Endodermal cell (in vitro differentiated cells): ENCODE measurements at regions not wholly inside any gene's neighbourhood (a gene's known extent, or its start where the extent isn't known, plus 50 kb on each side); places are given as distances from the start of the nearest gene placed in this dataset.

Experiments used
- DNase-seq: peaks from one replicate; pipeline ENCODE4 v3.0.0-alpha.2; 2017
- H3K27ac ChIP-seq: 2 replicates; pipeline ENCODE4 v1.5.1; 2013; ENCODE audit warnings: mild to moderate bottlenecking, low read depth, low read length, moderate library complexity
- H3K27me3 ChIP-seq: 2 replicates; pipeline ENCODE4 v1.6.1; 2013; ENCODE audit warnings: mild to moderate bottlenecking, low read length, moderate library complexity; ENCODE audit not compliant: insufficient read depth, control insufficient read depth, poor library complexity, severe bottlenecking
- H3K36me3 ChIP-seq: 2 replicates; pipeline ENCODE4 v1.7.0; 2013; ENCODE audit warnings: mild to moderate bottlenecking, low read length, moderate library complexity; ENCODE audit not compliant: control insufficient read depth, insufficient read depth
- H3K4me1 ChIP-seq: one replicate; pipeline ENCODE4 v1.7.0; 2013; ENCODE audit warnings: low read length; ENCODE audit not compliant: control insufficient read depth, insufficient read depth
- H3K4me3 ChIP-seq: 2 replicates; pipeline ENCODE4 v1.5.1; 2013; ENCODE audit warnings: mild to moderate bottlenecking, low read length, moderate library complexity
- H3K9ac ChIP-seq: 2 replicates; pipeline ENCODE4 v1.6.1; 2013; ENCODE audit warnings: mild to moderate bottlenecking, low read length, moderate library complexity; ENCODE audit not compliant: poor library complexity, severe bottlenecking; ENCODE audit errors: extremely low read depth
- H3K9me3 ChIP-seq: 2 replicates; pipeline ENCODE4 v1.6.1; 2013; ENCODE audit warnings: mild to moderate bottlenecking, low read length, moderate library complexity; ENCODE audit not compliant: control insufficient read depth
- H3K27ac Mint-ChIP-seq: 2 replicates; pipeline ENCODE4 v1.8.0; 2020; ENCODE audit warnings: mixed read lengths
- H3K27me3 Mint-ChIP-seq: 2 replicates; pipeline ENCODE4 v1.8.0; 2021; ENCODE audit warnings: mild to moderate bottlenecking, mixed read lengths; ENCODE audit not compliant: insufficient read depth
- H3K36me3 Mint-ChIP-seq: 2 replicates; pipeline ENCODE4 v1.8.0; 2020; ENCODE audit warnings: low read depth, mixed read lengths
- H3K4me1 Mint-ChIP-seq: 2 replicates; pipeline ENCODE4 v1.8.0; 2020; ENCODE audit warnings: mixed read lengths
- H3K4me3 Mint-ChIP-seq: 2 replicates; pipeline ENCODE4 v1.8.0; 2020; ENCODE audit warnings: mild to moderate bottlenecking, moderate library complexity, mixed read lengths
- H3K9me3 Mint-ChIP-seq: 2 replicates; pipeline ENCODE4 v1.8.0; 2020; ENCODE audit warnings: mild to moderate bottlenecking, mixed read lengths
- WGBS, 2 experiments: methylation state at CpG; one replicate each; pipeline versions ENCODE4 v1.1.5 to v1.1.7; 2013; ENCODE audit warnings: missing lambda C conversion rate in 2 of 2, mixed read lengths in 1 of 2; ENCODE audit not compliant: insufficient coverage in 1 of 2, insufficient read length in 1 of 2; 5-methylcytosine and 5-hydroxymethylcytosine counted together
- TF ChIP-seq, protein P1 (sequence below): fragments of 200-600 bp; sonication (generic); conservative IDR thresholded peaks from 2 replicates; pipeline ENCODE4 v1.5.0; 2021; ENCODE audit warnings: antibody characterized with exemption, mild to moderate bottlenecking

DNA sequence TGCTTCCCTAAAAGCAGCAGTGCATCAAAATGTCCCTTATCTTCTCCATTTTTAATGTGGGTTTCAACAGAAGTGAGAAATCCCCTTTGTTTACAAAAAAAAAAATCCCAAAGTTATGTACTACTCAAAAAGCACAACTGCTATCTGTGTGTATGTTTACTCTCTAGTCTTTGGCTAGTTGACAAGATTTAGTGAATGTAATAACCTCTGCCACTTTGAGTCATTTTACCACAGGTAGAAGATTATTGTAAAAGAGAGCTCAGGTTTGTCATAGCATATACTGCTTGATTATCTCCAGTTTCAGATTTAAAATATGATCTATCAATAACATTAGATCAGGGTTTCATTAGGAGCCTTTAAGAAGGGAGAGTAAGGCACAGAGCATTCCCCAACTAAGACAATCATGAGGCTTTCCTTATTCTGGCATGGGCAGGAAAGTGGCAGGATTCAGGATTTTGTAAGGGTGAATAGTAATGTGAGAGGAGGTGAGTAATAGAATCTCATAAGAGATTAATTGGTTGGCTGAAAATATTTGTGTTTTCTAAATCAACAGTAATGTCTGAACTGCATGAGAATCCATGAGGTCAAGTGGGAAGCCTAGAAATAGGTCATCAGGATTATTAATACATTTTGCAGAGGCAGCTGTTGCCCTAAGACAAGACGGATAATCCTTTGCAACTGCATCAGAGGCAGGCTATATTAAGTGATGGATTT, 1780.3 kb upstream of the LRRTM1 start:
- Mint-ChIP-seq H3K27me3 (no peaks in the 10 kb centered on the region), H3K36me3 (peaks cover 2% of the 10 kb centered on the region), H3K27ac (no peak overlapping the region), H3K9me3 (peaks cover 30% of the 10 kb centered on the region), H3K4me1 (no peaks in the 10 kb centered on the region), H3K4me3 (no peak overlapping the region)
- H3K36me3 ChIP-seq = no peaks in the 10 kb centered on the region
- TF ChIP-seq, protein P1, sequence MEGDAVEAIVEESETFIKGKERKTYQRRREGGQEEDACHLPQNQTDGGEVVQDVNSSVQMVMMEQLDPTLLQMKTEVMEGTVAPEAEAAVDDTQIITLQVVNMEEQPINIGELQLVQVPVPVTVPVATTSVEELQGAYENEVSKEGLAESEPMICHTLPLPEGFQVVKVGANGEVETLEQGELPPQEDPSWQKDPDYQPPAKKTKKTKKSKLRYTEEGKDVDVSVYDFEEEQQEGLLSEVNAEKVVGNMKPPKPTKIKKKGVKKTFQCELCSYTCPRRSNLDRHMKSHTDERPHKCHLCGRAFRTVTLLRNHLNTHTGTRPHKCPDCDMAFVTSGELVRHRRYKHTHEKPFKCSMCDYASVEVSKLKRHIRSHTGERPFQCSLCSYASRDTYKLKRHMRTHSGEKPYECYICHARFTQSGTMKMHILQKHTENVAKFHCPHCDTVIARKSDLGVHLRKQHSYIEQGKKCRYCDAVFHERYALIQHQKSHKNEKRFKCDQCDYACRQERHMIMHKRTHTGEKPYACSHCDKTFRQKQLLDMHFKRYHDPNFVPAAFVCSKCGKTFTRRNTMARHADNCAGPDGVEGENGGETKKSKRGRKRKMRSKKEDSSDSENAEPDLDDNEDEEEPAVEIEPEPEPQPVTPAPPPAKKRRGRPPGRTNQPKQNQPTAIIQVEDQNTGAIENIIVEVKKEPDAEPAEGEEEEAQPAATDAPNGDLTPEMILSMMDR = no peak
- no peaks in the 10 kb centered on the region for H3K27me3 ChIP-seq
- H3K4me3 ChIP-seq = no peak overlapping the region
- H3K4me1 ChIP-seq = no peaks in the 10 kb centered on the region
- H3K9ac ChIP-seq = no peak overlapping the region
- H3K9me3 ChIP-seq = peaks cover 27% of the 10 kb centered on the region
- H3K27ac ChIP-seq = no peak overlapping the region
- 81% methylated on average over 1 of the region's 1 CpG; no CpG with 5 or more reads in 1 of the 2 experiments for WGBS, 2 experiments
- no peak for DNase-seq

DNA sequence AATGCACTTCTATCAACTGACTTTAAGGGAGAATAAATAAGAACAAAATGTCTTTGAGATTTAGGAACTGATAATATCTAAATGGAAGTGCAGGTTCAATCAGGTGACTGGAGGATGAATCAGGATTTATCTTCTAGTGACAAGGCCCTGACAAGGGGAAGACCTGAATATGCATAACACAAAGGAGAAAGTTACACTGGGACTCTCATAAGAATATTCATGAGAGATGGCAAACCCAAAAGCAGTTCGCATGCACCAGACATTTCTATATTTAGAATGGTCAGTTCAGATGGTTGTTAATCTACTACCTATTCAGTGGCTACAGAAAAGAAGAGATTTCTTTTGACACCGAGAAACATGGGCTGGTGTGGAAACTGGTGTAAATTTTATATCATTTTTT, 1771.3 kb upstream of the LRRTM1 start:
- no peak overlapping the region for H3K27ac ChIP-seq
- WGBS, 2 experiments = 96 to 100% methylated on average over 1 of the region's 2 CpGs
- no peaks in the 10 kb centered on the region for H3K4me1 ChIP-seq
- no peaks in the 10 kb centered on the region for H3K27me3 Mint-ChIP-seq
- H3K36me3 Mint-ChIP-seq = no peaks in the 10 kb centered on the region
- peaks cover 14% of the 10 kb centered on the region for H3K9me3 Mint-ChIP-seq
- TF ChIP-seq, protein P1 = no peak
- no peaks in the 10 kb centered on the region for H3K36me3 ChIP-seq
- DNase-seq = no peak
- no peak overlapping the region for H3K27ac Mint-ChIP-seq
- no peaks in the 10 kb centered on the region for H3K27me3 ChIP-seq
- no peak overlapping the region for H3K4me3 ChIP-seq
- no peak overlapping the region for H3K9ac ChIP-seq
- no peak overlapping the region for H3K4me3 Mint-ChIP-seq
- no peaks in the 10 kb centered on the region for H3K4me1 Mint-ChIP-seq
- H3K9me3 ChIP-seq = peaks cover 16% of the 10 kb centered on the region

DNA sequence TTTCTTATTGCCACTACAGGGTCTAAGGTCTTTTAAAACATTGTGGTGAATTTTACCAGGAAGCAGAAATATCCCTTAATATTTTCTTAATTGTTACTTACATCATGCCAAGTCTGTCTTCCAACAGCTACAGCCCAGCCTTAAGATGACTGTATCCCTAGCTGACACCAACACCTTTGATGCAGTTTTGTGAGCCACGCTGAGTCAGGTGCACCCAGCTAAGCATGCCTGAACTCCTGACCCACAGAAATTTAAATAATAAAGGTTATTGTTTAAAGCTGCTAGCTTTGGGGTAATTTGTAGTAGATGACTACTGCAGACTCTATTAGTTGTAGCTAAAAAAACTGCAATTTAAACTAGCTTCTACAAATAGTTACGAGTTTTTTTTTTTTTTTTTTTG, 1757.9 kb upstream of the LRRTM1 start:
- 63% methylated on average over 2 of the region's 2 CpGs; no CpG with 5 or more reads in 1 of the 2 experiments for WGBS, 2 experiments
- Histone ChIP-seq H3K9me3 (no peaks in the 10 kb centered on the region), H3K36me3 (no peaks in the 10 kb centered on the region), H3K4me3 (no peak overlapping the region), H3K4me1 (no peaks in the 10 kb centered on the region), H3K27me3 (no peaks in the 10 kb centered on the region), H3K27ac (no peak overlapping the region), H3K9ac (no peak overlapping the region)
- Mint-ChIP-seq H3K4me1 (peaks cover 5% of the 10 kb centered on the region), H3K27me3 (no peaks in the 10 kb centered on the region), H3K27ac (no peak overlapping the region), H3K4me3 (no peak overlapping the region), H3K36me3 (no peaks in the 10 kb centered on the region), H3K9me3 (no peaks in the 10 kb centered on the region)
- no peak for DNase-seq
- TF ChIP-seq, protein P1 = no peak
